ENCODE measurements at regions not wholly inside any gene's neighbourhood (a gene's known extent, or its start where the extent isn't known, plus 50 kb on each side); places are given as distances from the start of the nearest gene placed in this dataset.
"Not testable (repeated sequence)": the region's sequence is repeated elsewhere in the genome, so short reads cannot be mapped to it uniquely, and the experiment has no call there.

GRCh38 chr3:102674284-102674683 is 239.5 kb downstream of the ZPLD1 start:
- ChIA-PET POLR2A (no interaction called here), CTCF (interaction anchor here (0.8 to 1.2 kb wide), 3 partner anchors 17 to 61 kb away, joined by 3 to 4 read pairs (median 3); no protein-coding TSS in a partner anchor)

- CTCF ChIA-PET = no interaction called here
Observed at GRCh38 chr3:102676424-102676823, 241.6 kb downstream of the ZPLD1 start.

GRCh38 chr3:102682741-102683140 is 247.9 kb downstream of the ZPLD1 start:
- POLR2A ChIA-PET = no interaction called here
- CTCF ChIA-PET = no interaction called here

More at GRCh38 chr3:102676424-102676823, 241.6 kb downstream of the ZPLD1 start:
- POLR2A ChIA-PET = no interaction called here

- POLR2A ChIA-PET = no interaction called here
- CTCF ChIA-PET = no interaction called here
Observed at GRCh38 chr3:102686792-102687191, 252.0 kb downstream of the ZPLD1 start.

- ChIA-PET POLR2A (no interaction called here), CTCF (no interaction called here)
Observed at GRCh38 chr3:102687851-102688555, 253.2 kb downstream of the ZPLD1 start.

- POLR2A ChIA-PET = no interaction called here
- CTCF ChIA-PET = no interaction called here
Observed at GRCh38 chr3:102688556-102688930, 253.7 kb downstream of the ZPLD1 start.

GRCh38 chr3:102691507-102691906 is 256.7 kb downstream of the ZPLD1 start:
- CTCF ChIA-PET = no interaction called here
- POLR2A ChIA-PET = no interaction called here

- ChIA-PET CTCF (no interaction called here), POLR2A (no interaction called here)
Observed at GRCh38 chr3:102699104-102699818, 264.4 kb downstream of the ZPLD1 start.

- ChIA-PET POLR2A (no interaction called here), CTCF (no interaction called here)
Observed at GRCh38 chr3:102699819-102700140, 265.0 kb downstream of the ZPLD1 start.

- POLR2A ChIA-PET = no interaction called here
- CTCF ChIA-PET = no interaction called here
Observed at GRCh38 chr3:102712896-102713295, 278.1 kb downstream of the ZPLD1 start.

- POLR2A ChIA-PET = no interaction called here
- CTCF ChIA-PET = no interaction called here
Observed at GRCh38 chr3:102714567-102714966, 279.8 kb downstream of the ZPLD1 start.

- ChIA-PET CTCF (no interaction called here), POLR2A (no interaction called here)
Observed at GRCh38 chr3:102715030-102715697, 280.3 kb downstream of the ZPLD1 start.

- CTCF ChIA-PET = no interaction called here
- POLR2A ChIA-PET = no interaction called here
Observed at GRCh38 chr3:102718651-102719050, 283.8 kb downstream of the ZPLD1 start.

- ChIA-PET CTCF (no interaction called here), POLR2A (no interaction called here)
Observed at GRCh38 chr3:102722317-102722716, 287.5 kb downstream of the ZPLD1 start.

GRCh38 chr3:102727340-102727739 is 292.5 kb downstream of the ZPLD1 start:
- ChIA-PET POLR2A (no interaction called here), CTCF (no interaction called here)

GRCh38 chr3:102732581-102732980 is 297.8 kb downstream of the ZPLD1 start:
- CTCF ChIA-PET, POLR2A ChIA-PET: not testable (repeated sequence)

GRCh38 chr3:102733791-102734563 is 299.2 kb downstream of the ZPLD1 start:
- CTCF ChIA-PET = interaction anchor here (0.5 kb wide), 1 partner anchor 752 kb away, joined by 3 read pairs; no protein-coding TSS in a partner anchor
- POLR2A ChIA-PET = no interaction called here

GRCh38 chr3:102735311-102735710 is 300.5 kb downstream of the ZPLD1 start:
- ChIA-PET POLR2A (no interaction called here), CTCF (interaction anchor here (1.1 kb wide), 1 partner anchor 61 kb away, joined by 3 read pairs; no protein-coding TSS in a partner anchor)

- ChIA-PET CTCF (no interaction called here), POLR2A (no interaction called here)
Observed at GRCh38 chr3:102736288-102736974, 301.6 kb downstream of the ZPLD1 start.

- ChIA-PET POLR2A (no interaction called here), CTCF (no interaction called here)
Observed at GRCh38 chr3:102736975-102737304, 302.1 kb downstream of the ZPLD1 start.

All from activated CD8-positive, alpha-beta memory T cell treated with anti-CD3 and anti-CD28 coated beads for 36 hours (primary cell).